ENCODE measurements at regions not wholly inside any gene's neighbourhood (a gene's known extent, or its start where the extent isn't known, plus 50 kb on each side); places are given as distances from the start of the nearest gene placed in this dataset.
A peak's percentile ranks its signal among the peaks of the same experiment; 100 is the strongest.

- DNase-seq (ENCODE audit: low read depth), result no peak
Observed at GRCh38 chr20:48571949-48572847, 255.6 kb downstream of the PREX1 start.

- no peak for DNase-seq (ENCODE audit: low read depth)
Observed at GRCh38 chr20:48569679-48570078, 258.1 kb downstream of the PREX1 start.

GRCh38 chr20:48568520-48568919 is 259.3 kb downstream of the PREX1 start:
- DNase-seq (ENCODE audit: low read depth), result no peak

GRCh38 chr20:48567145-48567544 is 260.7 kb downstream of the PREX1 start:
- DNase-seq (ENCODE audit: low read depth), result no peak

GRCh38 chr20:48564982-48565539 is 262.7 kb downstream of the PREX1 start:
- DNase-seq (ENCODE audit: low read depth), result no peak

GRCh38 chr20:48563191-48563870 is 264.5 kb downstream of the PREX1 start:
- DNase-seq (ENCODE audit: low read depth), result no peak

GRCh38 chr20:48562586-48563116 is 265.1 kb downstream of the PREX1 start:
- no peak for DNase-seq (ENCODE audit: low read depth)

- DNase-seq (ENCODE audit: low read depth), result no peak
Observed at GRCh38 chr20:48558906-48559305, 268.9 kb downstream of the PREX1 start.

GRCh38 chr20:48557380-48557779 is 270.4 kb downstream of the PREX1 start:
- no peak for DNase-seq (ENCODE audit: low read depth)

GRCh38 chr20:48556956-48557355 is 270.8 kb downstream of the PREX1 start:
- no peak for DNase-seq (ENCODE audit: low read depth)

- no peak for DNase-seq (ENCODE audit: low read depth)
Observed at GRCh38 chr20:48552550-48552949, 275.2 kb downstream of the PREX1 start.

- no peak for DNase-seq (ENCODE audit: low read depth)
Observed at GRCh38 chr20:48550814-48551213, 277.0 kb downstream of the PREX1 start.

- no peak for DNase-seq (ENCODE audit: low read depth)
Observed at GRCh38 chr20:48547664-48548063, 280.1 kb downstream of the PREX1 start.

- DNase-seq (ENCODE audit: low read depth), result no peak
Observed at GRCh38 chr20:48544402-48545339, 283.1 kb downstream of the PREX1 start.

GRCh38 chr20:48541581-48542071 is 286.2 kb downstream of the PREX1 start:
- no peak for DNase-seq (ENCODE audit: low read depth)

- DNase-seq (ENCODE audit: low read depth), result no peak
Observed at GRCh38 chr20:48538856-48539255, 288.9 kb downstream of the PREX1 start.

GRCh38 chr20:48538058-48538825 is 289.6 kb downstream of the PREX1 start:
- DNase-seq (ENCODE audit: low read depth), result peak; percentile 87

- DNase-seq (ENCODE audit: low read depth), result no peak
Observed at GRCh38 chr20:48536206-48536605, 291.6 kb downstream of the PREX1 start.

GRCh38 chr20:48535556-48535955 is 292.2 kb downstream of the PREX1 start:
- DNase-seq (ENCODE audit: low read depth), result no peak

GRCh38 chr20:48532028-48532427 is 295.8 kb downstream of the PREX1 start:
- DNase-seq (ENCODE audit: low read depth), result no peak

GRCh38 chr20:48531505-48531904 is 296.3 kb downstream of the PREX1 start:
- DNase-seq (ENCODE audit: low read depth), result no peak
